ENCODE measurements at regions not wholly inside any gene's neighbourhood (a gene's known extent, or its start where the extent isn't known, plus 50 kb on each side); places are given as distances from the start of the nearest gene placed in this dataset.
A peak's percentile ranks its signal among the peaks of the same experiment; 100 is the strongest.

GRCh38 chr18:56302156-56302555 is 336.2 kb downstream of the TXNL1 start:
- no peak overlapping the region for H3K56ac ChIP-seq (ENCODE audit: low read length)
- no peak overlapping the region for H2BK5ac ChIP-seq (ENCODE audit: low read length)
- no peaks in the 10 kb centered on the region for H3K36me3 ChIP-seq (ENCODE audit: control insufficient read depth, insufficient read depth, low read length)
- no peak overlapping the region for H2AK5ac ChIP-seq (ENCODE audit: low read length)
- no peaks in the 10 kb centered on the region for H3K27me3 ChIP-seq (ENCODE audit: insufficient read depth, low read length, poor library complexity)
- H4K8ac ChIP-seq (ENCODE audit: low read depth, low read length): no peak overlapping the region
- no peak overlapping the region for H3K9ac ChIP-seq (ENCODE audit: low read length)
- no peak overlapping the region for H2BK15ac ChIP-seq (replicated peaks; ENCODE audit: low read depth)
- peak overlapping the region; percentile 38 for H3K23ac ChIP-seq (ENCODE audit: low read length)
- DNase-seq: no peak
- H3K4me3 ChIP-seq (ENCODE audit: low read length): no peak overlapping the region
- H3K18ac ChIP-seq (ENCODE audit: low read length): no peak overlapping the region
- no peak overlapping the region for H3K27ac ChIP-seq (ENCODE audit: low read depth, low read length)
- no peaks in the 10 kb centered on the region for H3K79me1 ChIP-seq (ENCODE audit: low read length)
- no CpG with 5 or more reads among the region's 11 CpGs for WGBS (ENCODE audit: extremely low coverage, insufficient coverage, low lambda C conversion rate)
- H2BK120ac ChIP-seq (ENCODE audit: low read depth, low read length): no peak overlapping the region
- no peak overlapping the region for H4K5ac ChIP-seq (ENCODE audit: low read length)
- no peaks in the 10 kb centered on the region for H3K79me2 ChIP-seq (ENCODE audit: control insufficient read depth, insufficient read depth, low read length)
- no peak overlapping the region for H3K4me2 ChIP-seq (ENCODE audit: low read length)
- no peaks in the 10 kb centered on the region for H3K4me1 ChIP-seq (ENCODE audit: control insufficient read depth, low read depth, low read length)
- H3K4ac ChIP-seq (ENCODE audit: low read depth, low read length): no peak overlapping the region

- Histone ChIP-seq H3K18ac (ENCODE audit: low read length) (no peak overlapping the region), H3K56ac (ENCODE audit: low read length) (no peak overlapping the region), H4K8ac (ENCODE audit: low read depth, low read length) (no peak overlapping the region), H3K4me1 (ENCODE audit: control insufficient read depth, low read depth, low read length) (no peaks in the 10 kb centered on the region), H2AK5ac (ENCODE audit: low read length) (no peak overlapping the region), H3K23ac (ENCODE audit: low read length) (no peak overlapping the region), H3K4me2 (ENCODE audit: low read length) (no peak overlapping the region), H3K79me2 (ENCODE audit: control insufficient read depth, insufficient read depth, low read length) (no peaks in the 10 kb centered on the region), H3K36me3 (ENCODE audit: control insufficient read depth, insufficient read depth, low read length) (no peaks in the 10 kb centered on the region), H3K79me1 (ENCODE audit: low read length) (no peaks in the 10 kb centered on the region), H3K9ac (ENCODE audit: low read length) (no peak overlapping the region), H3K27ac (ENCODE audit: low read depth, low read length) (no peak overlapping the region), H4K5ac (ENCODE audit: low read length) (no peak overlapping the region), H3K4me3 (ENCODE audit: low read length) (no peak overlapping the region), H2BK15ac (replicated peaks; ENCODE audit: low read depth) (no peak overlapping the region), H3K4ac (ENCODE audit: low read depth, low read length) (no peak overlapping the region), H3K27me3 (ENCODE audit: insufficient read depth, low read length, poor library complexity) (no peaks in the 10 kb centered on the region), H2BK120ac (ENCODE audit: low read depth, low read length) (no peak overlapping the region), H2BK5ac (ENCODE audit: low read length) (no peak overlapping the region)
- no peak for DNase-seq
- no CpG with 5 or more reads among the region's 1 CpG for WGBS (ENCODE audit: extremely low coverage, insufficient coverage, low lambda C conversion rate)
These were observed 338.7 kb downstream of the TXNL1 start for GRCh38 chr18:56299740-56300139.

GRCh38 chr18:56298935-56299334 is 339.5 kb downstream of the TXNL1 start:
- no peak overlapping the region for H3K4me2 ChIP-seq (ENCODE audit: low read length)
- no peak overlapping the region for H3K23ac ChIP-seq (ENCODE audit: low read length)
- H3K18ac ChIP-seq (ENCODE audit: low read length): no peak overlapping the region
- no peak overlapping the region for H3K4me3 ChIP-seq (ENCODE audit: low read length)
- H3K79me1 ChIP-seq (ENCODE audit: low read length): no peaks in the 10 kb centered on the region
- no peak overlapping the region for H2BK15ac ChIP-seq (replicated peaks; ENCODE audit: low read depth)
- H3K36me3 ChIP-seq (ENCODE audit: control insufficient read depth, insufficient read depth, low read length): no peaks in the 10 kb centered on the region
- peak; percentile 41 for DNase-seq
- H3K4me1 ChIP-seq (ENCODE audit: control insufficient read depth, low read depth, low read length): no peaks in the 10 kb centered on the region
- no peak overlapping the region for H3K56ac ChIP-seq (ENCODE audit: low read length)
- H2AK5ac ChIP-seq (ENCODE audit: low read length): no peak overlapping the region
- no peak overlapping the region for H3K27ac ChIP-seq (ENCODE audit: low read depth, low read length)
- H4K8ac ChIP-seq (ENCODE audit: low read depth, low read length): no peak overlapping the region
- H4K5ac ChIP-seq (ENCODE audit: low read length): no peak overlapping the region
- H3K27me3 ChIP-seq (ENCODE audit: insufficient read depth, low read length, poor library complexity): no peaks in the 10 kb centered on the region
- H2BK5ac ChIP-seq (ENCODE audit: low read length): no peak overlapping the region
- H3K4ac ChIP-seq (ENCODE audit: low read depth, low read length): no peak overlapping the region
- H2BK120ac ChIP-seq (ENCODE audit: low read depth, low read length): no peak overlapping the region
- H3K9ac ChIP-seq (ENCODE audit: low read length): no peak overlapping the region
- no CpG with 5 or more reads among the region's 1 CpG for WGBS (ENCODE audit: extremely low coverage, insufficient coverage, low lambda C conversion rate)
- H3K79me2 ChIP-seq (ENCODE audit: control insufficient read depth, insufficient read depth, low read length): no peaks in the 10 kb centered on the region

GRCh38 chr18:56296381-56296780 is 342.0 kb downstream of the TXNL1 start:
- H3K79me1 ChIP-seq (ENCODE audit: low read length): no peaks in the 10 kb centered on the region
- H3K9ac ChIP-seq (ENCODE audit: low read length): no peak overlapping the region
- H4K5ac ChIP-seq (ENCODE audit: low read length): no peak overlapping the region
- DNase-seq: no peak
- H3K79me2 ChIP-seq (ENCODE audit: control insufficient read depth, insufficient read depth, low read length): no peaks in the 10 kb centered on the region
- H2AK5ac ChIP-seq (ENCODE audit: low read length): no peak overlapping the region
- H4K8ac ChIP-seq (ENCODE audit: low read depth, low read length): no peak overlapping the region
- H3K27ac ChIP-seq (ENCODE audit: low read depth, low read length): no peak overlapping the region
- no peak overlapping the region for H3K4me2 ChIP-seq (ENCODE audit: low read length)
- no peaks in the 10 kb centered on the region for H3K27me3 ChIP-seq (ENCODE audit: insufficient read depth, low read length, poor library complexity)
- no peaks in the 10 kb centered on the region for H3K36me3 ChIP-seq (ENCODE audit: control insufficient read depth, insufficient read depth, low read length)
- no peak overlapping the region for H2BK15ac ChIP-seq (replicated peaks; ENCODE audit: low read depth)
- H3K23ac ChIP-seq (ENCODE audit: low read length): no peak overlapping the region
- H3K18ac ChIP-seq (ENCODE audit: low read length): no peak overlapping the region
- H2BK5ac ChIP-seq (ENCODE audit: low read length): no peak overlapping the region
- WGBS (ENCODE audit: extremely low coverage, insufficient coverage, low lambda C conversion rate): no CpG with 5 or more reads among the region's 3 CpGs
- no peak overlapping the region for H3K4ac ChIP-seq (ENCODE audit: low read depth, low read length)
- H2BK120ac ChIP-seq (ENCODE audit: low read depth, low read length): no peak overlapping the region
- no peak overlapping the region for H3K56ac ChIP-seq (ENCODE audit: low read length)
- no peaks in the 10 kb centered on the region for H3K4me1 ChIP-seq (ENCODE audit: control insufficient read depth, low read depth, low read length)
- H3K4me3 ChIP-seq (ENCODE audit: low read length): no peak overlapping the region

GRCh38 chr18:56294484-56295183 is 343.8 kb downstream of the TXNL1 start:
- H3K23ac ChIP-seq (ENCODE audit: low read length): no peak overlapping the region
- H3K4me2 ChIP-seq (ENCODE audit: low read length): no peak overlapping the region
- H2BK120ac ChIP-seq (ENCODE audit: low read depth, low read length): no peak overlapping the region
- no peak overlapping the region for H3K27ac ChIP-seq (ENCODE audit: low read depth, low read length)
- no peaks in the 10 kb centered on the region for H3K79me1 ChIP-seq (ENCODE audit: low read length)
- H3K27me3 ChIP-seq (ENCODE audit: insufficient read depth, low read length, poor library complexity): no peaks in the 10 kb centered on the region
- no peak overlapping the region for H3K9ac ChIP-seq (ENCODE audit: low read length)
- no peak overlapping the region for H3K56ac ChIP-seq (ENCODE audit: low read length)
- no peak overlapping the region for H3K4me3 ChIP-seq (ENCODE audit: low read length)
- no peak overlapping the region for H4K8ac ChIP-seq (ENCODE audit: low read depth, low read length)
- H2BK5ac ChIP-seq (ENCODE audit: low read length): no peak overlapping the region
- H2BK15ac ChIP-seq (replicated peaks; ENCODE audit: low read depth): no peak overlapping the region
- DNase-seq: no peak
- H2AK5ac ChIP-seq (ENCODE audit: low read length): no peak overlapping the region
- H3K4me1 ChIP-seq (ENCODE audit: control insufficient read depth, low read depth, low read length): no peaks in the 10 kb centered on the region
- WGBS (ENCODE audit: extremely low coverage, insufficient coverage, low lambda C conversion rate): no CpG with 5 or more reads among the region's 5 CpGs
- H3K36me3 ChIP-seq (ENCODE audit: control insufficient read depth, insufficient read depth, low read length): no peaks in the 10 kb centered on the region
- H3K18ac ChIP-seq (ENCODE audit: low read length): no peak overlapping the region
- no peaks in the 10 kb centered on the region for H3K79me2 ChIP-seq (ENCODE audit: control insufficient read depth, insufficient read depth, low read length)
- H3K4ac ChIP-seq (ENCODE audit: low read depth, low read length): no peak overlapping the region
- H4K5ac ChIP-seq (ENCODE audit: low read length): no peak overlapping the region

GRCh38 chr18:56291294-56291693 is 347.1 kb downstream of the TXNL1 start:
- Histone ChIP-seq H2BK15ac (replicated peaks; ENCODE audit: low read depth) (no peak overlapping the region), H3K79me2 (ENCODE audit: control insufficient read depth, insufficient read depth, low read length) (no peaks in the 10 kb centered on the region), H3K56ac (ENCODE audit: low read length) (no peak overlapping the region), H3K4me3 (ENCODE audit: low read length) (no peak overlapping the region), H3K4me1 (ENCODE audit: control insufficient read depth, low read depth, low read length) (no peaks in the 10 kb centered on the region), H2BK5ac (ENCODE audit: low read length) (no peak overlapping the region), H3K27me3 (ENCODE audit: insufficient read depth, low read length, poor library complexity) (no peaks in the 10 kb centered on the region), H3K36me3 (ENCODE audit: control insufficient read depth, insufficient read depth, low read length) (no peaks in the 10 kb centered on the region), H4K8ac (ENCODE audit: low read depth, low read length) (no peak overlapping the region), H3K23ac (ENCODE audit: low read length) (no peak overlapping the region), H3K27ac (ENCODE audit: low read depth, low read length) (no peak overlapping the region), H3K4ac (ENCODE audit: low read depth, low read length) (no peak overlapping the region), H2AK5ac (ENCODE audit: low read length) (no peak overlapping the region), H4K5ac (ENCODE audit: low read length) (no peak overlapping the region), H3K4me2 (ENCODE audit: low read length) (no peak overlapping the region), H2BK120ac (ENCODE audit: low read depth, low read length) (no peak overlapping the region), H3K9ac (ENCODE audit: low read length) (no peak overlapping the region), H3K79me1 (ENCODE audit: low read length) (no peaks in the 10 kb centered on the region), H3K18ac (ENCODE audit: low read length) (no peak overlapping the region)
- DNase-seq: no peak
- no CpG with 5 or more reads among the region's 4 CpGs for WGBS (ENCODE audit: extremely low coverage, insufficient coverage, low lambda C conversion rate)
